Glutamatergic neuron (in vitro differentiated cells): ENCODE measurements at regions not wholly inside any gene's neighbourhood (a gene's known extent, or its start where the extent isn't known, plus 50 kb on each side); places are given as distances from the start of the nearest gene placed in this dataset.

Source experiments
- DNase-seq: peaks from one replicate; pipeline ENCODE4 v3.0.0; 2022
- H3K27ac Mint-ChIP-seq: one replicate; pipeline ENCODE4 v1.8.0; 2020; ENCODE audit warnings: mild to moderate bottlenecking, mixed read lengths, inconsistent platforms; ENCODE audit not compliant: unreplicated experiment
- H3K27me3 Mint-ChIP-seq: one replicate; pipeline ENCODE4 v1.8.0; 2020; ENCODE audit warnings: mild to moderate bottlenecking, moderate library complexity, mixed read lengths, inconsistent platforms; ENCODE audit not compliant: unreplicated experiment
- H3K36me3 Mint-ChIP-seq: one replicate; pipeline ENCODE4 v1.8.0; 2020; ENCODE audit warnings: mild to moderate bottlenecking, mixed read lengths, inconsistent platforms; ENCODE audit not compliant: unreplicated experiment
- H3K4me1 Mint-ChIP-seq: one replicate; pipeline ENCODE4 v1.8.0; 2020; ENCODE audit warnings: mild to moderate bottlenecking, low read depth, mixed read lengths, inconsistent platforms; ENCODE audit not compliant: unreplicated experiment
- H3K4me3 Mint-ChIP-seq: one replicate; pipeline ENCODE4 v1.8.0; 2020; ENCODE audit warnings: mild to moderate bottlenecking, mixed read lengths, inconsistent platforms; ENCODE audit not compliant: unreplicated experiment
- H3K9me3 Mint-ChIP-seq: one replicate; pipeline ENCODE4 v1.8.0; 2020; ENCODE audit warnings: mild to moderate bottlenecking, moderate library complexity, mixed read lengths, inconsistent platforms; ENCODE audit not compliant: unreplicated experiment
- CTCF ChIP-seq: fragments of 200-600 bp; sonication (generic); IDR thresholded peaks from one replicate; pipeline ENCODE4 v1.5.0; 2021; ENCODE audit not compliant: partially characterized antibody, unreplicated experiment

- no peaks in the 10 kb centered on the region for H3K9me3 Mint-ChIP-seq
- H3K4me3 Mint-ChIP-seq = no peak overlapping the region
- TF ChIP-seq CTCF = no peak
- no peaks in the 10 kb centered on the region for H3K27me3 Mint-ChIP-seq
- H3K4me1 Mint-ChIP-seq = no peaks in the 10 kb centered on the region
- H3K36me3 Mint-ChIP-seq = no peaks in the 10 kb centered on the region
- no peak for DNase-seq
- no peak overlapping the region for H3K27ac Mint-ChIP-seq
These were observed 91.5 kb upstream of the PPP2R3A start for GRCh38 chr3:135874035-135874434.

DNA sequence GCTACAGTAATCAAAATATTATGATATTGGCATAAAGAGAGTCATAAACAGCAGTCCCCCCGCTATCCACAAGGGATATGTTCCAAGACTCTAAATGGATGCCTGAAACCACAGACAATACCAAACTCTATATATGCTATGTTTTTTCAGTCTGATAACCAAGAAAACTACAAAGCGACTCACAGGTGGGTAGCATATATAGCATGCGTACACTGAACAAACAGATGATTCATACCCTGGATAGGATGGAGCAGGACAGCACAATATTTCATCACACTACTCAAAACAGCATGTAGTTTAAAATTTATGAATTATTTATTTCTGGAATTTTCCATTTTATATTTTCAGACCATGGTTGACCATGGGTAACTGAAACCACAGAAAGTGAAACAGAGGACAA is 87.0 kb upstream of the PPP2R3A start:
- Mint-ChIP-seq H3K27ac (no peak overlapping the region), H3K9me3 (no peaks in the 10 kb centered on the region), H3K4me3 (no peak overlapping the region), H3K4me1 (no peaks in the 10 kb centered on the region), H3K36me3 (no peaks in the 10 kb centered on the region), H3K27me3 (no peaks in the 10 kb centered on the region)
- DNase-seq = no peak
- no peak for TF ChIP-seq CTCF

GRCh38 chr3:135885885-135886284 is 79.6 kb upstream of the PPP2R3A start:
- TF ChIP-seq CTCF = no peak
- no peaks in the 10 kb centered on the region for H3K36me3 Mint-ChIP-seq
- H3K4me1 Mint-ChIP-seq = no peaks in the 10 kb centered on the region
- no peak overlapping the region for H3K27ac Mint-ChIP-seq
- no peak for DNase-seq
- H3K9me3 Mint-ChIP-seq = no peaks in the 10 kb centered on the region
- H3K27me3 Mint-ChIP-seq = no peaks in the 10 kb centered on the region
- no peak overlapping the region for H3K4me3 Mint-ChIP-seq

DNA sequence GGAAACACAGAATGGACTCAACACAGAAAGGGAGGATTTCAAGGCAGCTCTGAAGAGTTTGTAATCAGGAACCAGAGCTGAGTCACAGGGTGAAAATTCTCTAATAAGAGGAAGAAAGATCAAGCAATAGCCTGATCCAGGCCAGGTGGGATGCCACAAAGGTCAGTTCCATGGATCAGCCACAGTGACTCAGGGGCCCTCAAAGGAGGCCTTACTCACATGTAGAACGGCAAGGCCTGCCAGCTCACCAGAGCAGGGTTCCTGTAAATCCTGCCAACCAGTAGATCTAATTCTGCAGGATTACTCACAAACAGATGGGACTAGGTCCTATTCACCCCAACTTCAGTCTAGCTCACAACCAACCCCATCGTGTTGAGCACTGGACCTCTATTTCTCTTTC is 78.3 kb upstream of the PPP2R3A start:
- no peaks in the 10 kb centered on the region for H3K36me3 Mint-ChIP-seq
- no peak for DNase-seq
- TF ChIP-seq CTCF = no peak
- H3K4me3 Mint-ChIP-seq = no peak overlapping the region
- no peaks in the 10 kb centered on the region for H3K4me1 Mint-ChIP-seq
- H3K9me3 Mint-ChIP-seq = no peaks in the 10 kb centered on the region
- no peak overlapping the region for H3K27ac Mint-ChIP-seq
- H3K27me3 Mint-ChIP-seq = no peaks in the 10 kb centered on the region

GRCh38 chr3:135889443-135889842 is 76.1 kb upstream of the PPP2R3A start:
- Mint-ChIP-seq H3K27ac (no peak overlapping the region), H3K36me3 (no peaks in the 10 kb centered on the region), H3K4me1 (no peaks in the 10 kb centered on the region), H3K27me3 (no peaks in the 10 kb centered on the region), H3K9me3 (no peaks in the 10 kb centered on the region), H3K4me3 (no peak overlapping the region)
- TF ChIP-seq CTCF = no peak
- DNase-seq = no peak
